HG02798 (cell line): ENCODE measurements at regions not wholly inside any gene's neighbourhood (a gene's known extent, or its start where the extent isn't known, plus 50 kb on each side); places are given as distances from the start of the nearest gene placed in this dataset.

Experiments used
- ATAC-seq: cut with Tn5 transposase; IDR thresholded peaks from one replicate; pipeline ENCODE4 v1.9.1; 2021; ENCODE audit warnings: mild to moderate bottlenecking; ENCODE audit not compliant: unreplicated experiment, poor library complexity

- no peak for ATAC-seq
These were observed 112.8 kb downstream of the RIPK4 start for GRCh38 chr21:41653954-41654491.

GRCh38 chr21:41653243-41653953, 113.5 kb downstream of the RIPK4 start:
- ATAC-seq = no peak

- no peak for ATAC-seq
These were observed 115.0 kb downstream of the RIPK4 start for GRCh38 chr21:41651830-41652229.

- no peak for ATAC-seq
These were observed 115.4 kb downstream of the RIPK4 start for GRCh38 chr21:41651406-41651805.

- no peak for ATAC-seq
These were observed 116.2 kb downstream of the RIPK4 start for GRCh38 chr21:41650526-41651145.

GRCh38 chr21:41648591-41649031, 118.2 kb downstream of the RIPK4 start:
- ATAC-seq = peak; percentile 45

- no peak for ATAC-seq
These were observed 118.9 kb downstream of the RIPK4 start for GRCh38 chr21:41647806-41648561.

GRCh38 chr21:41643246-41643966, 123.4 kb downstream of the RIPK4 start:
- ATAC-seq = no peak

- ATAC-seq = no peak
These were observed 124.8 kb downstream of the RIPK4 start for GRCh38 chr21:41641821-41642701.

GRCh38 chr21:41641510-41641815, 125.4 kb downstream of the RIPK4 start:
- no peak for ATAC-seq

GRCh38 chr21:41640748-41641509, 125.9 kb downstream of the RIPK4 start:
- no peak for ATAC-seq

GRCh38 chr21:41639766-41640165, 127.1 kb downstream of the RIPK4 start:
- no peak for ATAC-seq

GRCh38 chr21:41639336-41639735, 127.5 kb downstream of the RIPK4 start:
- ATAC-seq = no peak

GRCh38 chr21:41638201-41638790, 128.6 kb downstream of the RIPK4 start:
- ATAC-seq = no peak

- no peak for ATAC-seq
These were observed 129.0 kb upstream of the TMPRSS2 start for GRCh38 chr21:41636636-41637630.

- no peak for ATAC-seq
These were observed 127.9 kb upstream of the TMPRSS2 start for GRCh38 chr21:41635874-41636273.

GRCh38 chr21:41634858-41635257, 126.9 kb upstream of the TMPRSS2 start:
- no peak for ATAC-seq
